K562 (cell line): ENCODE measurements at regions not wholly inside any gene's neighbourhood (a gene's known extent, or its start where the extent isn't known, plus 50 kb on each side); places are given as distances from the start of the nearest gene placed in this dataset.

Source experiments
- CBX8 ChIP-seq: fragments of 200-600 bp; sonication (generic); IDR thresholded peaks from 2 replicates; pipeline ENCODE4 v1.6.1; 2012; ENCODE audit warnings: borderline replicate concordance, mixed run types, low read depth, mild to moderate bottlenecking, moderate library complexity, mixed read lengths, low read length, control low read depth, inconsistent platforms; ENCODE audit not compliant: poor library complexity, severe bottlenecking; ENCODE audit errors: extremely low read depth
- EHMT2 ChIP-seq: fragments of 450-650 bp; IDR thresholded peaks from 2 replicates; pipeline ENCODE4 v1.6.1; 2018; ENCODE audit warnings: antibody characterized with exemption
- HMG20A ChIP-seq: fragments of 450-650 bp; formaldehyde crosslinking; conservative IDR thresholded peaks from 2 replicates; pipeline ENCODE4 v1.4.0; 2020; ENCODE audit warnings: mild to moderate bottlenecking, mixed read lengths
- MEF2A ChIP-seq: IDR thresholded peaks from 2 replicates; pipeline ENCODE4 v1.6.1; 2011; ENCODE audit warnings: low read depth, mild to moderate bottlenecking, low read length, moderate library complexity; ENCODE audit not compliant: control insufficient read depth
- POLR2A ChIP-seq: fragments of 450-650 bp; conservative IDR thresholded peaks from 2 replicates; pipeline ENCODE4 v1.6.1; 2016
- SOX6 ChIP-seq: fragments of 450-650 bp; IDR thresholded peaks from 2 replicates; pipeline ENCODE4 v1.6.1; 2014; ENCODE audit warnings: mild to moderate bottlenecking
- SP2 ChIP-seq: IDR thresholded peaks from 2 replicates; pipeline ENCODE4 v1.6.1; 2011; ENCODE audit warnings: mild to moderate bottlenecking, low read depth, low read length, moderate library complexity; ENCODE audit not compliant: poor library complexity, severe bottlenecking; ENCODE audit errors: extremely low read depth
- ZNF124 ChIP-seq: sonication (generic); formaldehyde crosslinking; IDR thresholded peaks from 2 replicates; pipeline ENCODE4 v1.8.1; 2022; ENCODE audit warnings: missing genetic modification reagents
- ZNF197 ChIP-seq: fragments of 200-800 bp; sonication (Bioruptor generic); IDR thresholded peaks from 2 replicates; pipeline ENCODE4 v1.6.1; 2016; ENCODE audit warnings: low read depth, missing genetic modification characterization, missing compliant biosample characterization
- TF ChIP-seq, protein P1 (sequence below): IDR thresholded peaks from 3 replicates; pipeline ENCODE4 v1.6.1; 2011; ENCODE audit warnings: borderline replicate concordance, mild to moderate bottlenecking; ENCODE audit not compliant: insufficient read length, insufficient read depth

DNA sequence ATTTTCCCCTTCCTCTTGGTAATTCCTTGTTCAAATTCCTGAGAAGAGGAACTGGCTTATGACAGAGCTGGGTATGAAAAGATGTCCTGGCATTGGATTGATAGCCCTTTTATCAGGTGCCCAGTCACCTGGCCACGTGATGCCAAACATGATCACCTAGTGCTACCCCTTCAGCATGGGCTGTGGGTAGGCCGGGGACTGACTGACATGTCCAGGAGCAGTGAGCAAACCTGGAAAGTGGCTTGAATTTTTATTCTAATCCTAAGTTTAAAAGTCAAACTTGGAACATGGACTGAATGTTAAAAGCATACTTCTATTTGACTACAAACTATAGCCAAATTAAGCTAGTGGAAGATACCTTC, 99.7 kb upstream of the CXCL13 start:
- TF ChIP-seq, protein P1, sequence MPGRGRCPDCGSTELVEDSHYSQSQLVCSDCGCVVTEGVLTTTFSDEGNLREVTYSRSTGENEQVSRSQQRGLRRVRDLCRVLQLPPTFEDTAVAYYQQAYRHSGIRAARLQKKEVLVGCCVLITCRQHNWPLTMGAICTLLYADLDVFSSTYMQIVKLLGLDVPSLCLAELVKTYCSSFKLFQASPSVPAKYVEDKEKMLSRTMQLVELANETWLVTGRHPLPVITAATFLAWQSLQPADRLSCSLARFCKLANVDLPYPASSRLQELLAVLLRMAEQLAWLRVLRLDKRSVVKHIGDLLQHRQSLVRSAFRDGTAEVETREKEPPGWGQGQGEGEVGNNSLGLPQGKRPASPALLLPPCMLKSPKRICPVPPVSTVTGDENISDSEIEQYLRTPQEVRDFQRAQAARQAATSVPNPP: no peak
- TF ChIP-seq ZNF124 (CRISPR knock-in tag) (no peak), ZNF197 (no peak), EHMT2 (no peak), POLR2A (no peak), HMG20A (CRISPR knock-in tag) (no peak), SP2 (no peak), CBX8 (no peak), MEF2A (no peak), SOX6 (no peak)
